DMS53 treated with DMSO at 0.1 percent for 48 hours (cell line): ENCODE measurements at regions not wholly inside any gene's neighbourhood (a gene's known extent, or its start where the extent isn't known, plus 50 kb on each side); places are given as distances from the start of the nearest gene placed in this dataset.

Source experiments
- DNase-seq: peaks from one replicate; lab custom pipeline; 2025; ENCODE audit not compliant: unreplicated experiment; lab: John Stamatoyannopoulos, UW

- no peak for DNase-seq
Observed at GRCh38 chr2:219887870-219888269, 260.4 kb downstream of the SLC4A3 start.

GRCh38 chr2:219893541-219893940, 266.1 kb downstream of the SLC4A3 start:
- no peak for DNase-seq

GRCh38 chr2:219897456-219897855, 270.0 kb downstream of the SLC4A3 start:
- DNase-seq, result no peak

GRCh38 chr2:219901155-219901554, 273.7 kb downstream of the SLC4A3 start:
- DNase-seq, result no peak

GRCh38 chr2:219902891-219903552, 275.6 kb downstream of the SLC4A3 start:
- no peak for DNase-seq

GRCh38 chr2:219905640-219906039, 278.2 kb downstream of the SLC4A3 start:
- DNase-seq, result no peak

GRCh38 chr2:219906114-219907010, 278.9 kb downstream of the SLC4A3 start:
- DNase-seq, result no peak

GRCh38 chr2:219907011-219907365, 279.6 kb downstream of the SLC4A3 start:
- DNase-seq, result no peak

- DNase-seq, result no peak
Observed at GRCh38 chr2:219908538-219908937, 281.1 kb downstream of the SLC4A3 start.

GRCh38 chr2:219911541-219911940, 284.1 kb downstream of the SLC4A3 start:
- no peak for DNase-seq

GRCh38 chr2:219912491-219912921, 285.1 kb downstream of the SLC4A3 start:
- no peak for DNase-seq

- no peak for DNase-seq
Observed at GRCh38 chr2:219914577-219914976, 287.1 kb downstream of the SLC4A3 start.

- no peak for DNase-seq
Observed at GRCh38 chr2:219916281-219916680, 288.9 kb downstream of the SLC4A3 start.

- no peak for DNase-seq
Observed at GRCh38 chr2:219916726-219917440, 289.5 kb downstream of the SLC4A3 start.

GRCh38 chr2:219918254-219918653, 290.8 kb downstream of the SLC4A3 start:
- no peak for DNase-seq

GRCh38 chr2:219918944-219919343, 291.5 kb downstream of the SLC4A3 start:
- no peak for DNase-seq

GRCh38 chr2:219919506-219919905, 292.1 kb downstream of the SLC4A3 start:
- no peak for DNase-seq

GRCh38 chr2:219929835-219930234, 302.4 kb downstream of the SLC4A3 start:
- no peak for DNase-seq

- DNase-seq, result no peak
Observed at GRCh38 chr2:219939647-219940046, 312.2 kb downstream of the SLC4A3 start.

- no peak for DNase-seq
Observed at GRCh38 chr2:219944866-219945265, 317.4 kb downstream of the SLC4A3 start.

GRCh38 chr2:219946021-219946420, 318.6 kb downstream of the SLC4A3 start:
- DNase-seq, result no peak

- no peak for DNase-seq
Observed at GRCh38 chr2:219946529-219946928, 319.1 kb downstream of the SLC4A3 start.
